Gastrocnemius medialis (tissue), 4 donors: ENCODE measurements at regions not wholly inside any gene's neighbourhood (a gene's known extent, or its start where the extent isn't known, plus 50 kb on each side); places are given as distances from the start of the nearest gene placed in this dataset.

Experiments
- ATAC-seq, 2 donors: fragments of 150-250 bp; one replicate each; pipeline ENCODE4 v1.9.1; 2016
- DNase-seq, 2 donors: peaks; one replicate each; pipeline ENCODE4 v3.0.0-alpha.2; 2019
- H3K27ac ChIP-seq, 4 donors: fragments of 200-600 bp; sonication (generic); 1 replicate in 1 of 4; 2 replicates in 3 of 4; pipeline ENCODE4 v1.5.1; 2016 to 2018; ENCODE audit warnings: mild to moderate bottlenecking in 2 of 4, moderate library complexity in 1 of 4
- H3K27me3 ChIP-seq, 3 donors: fragments of 200-600 bp; sonication (generic) in 2 of 3; 1 replicate in 1 of 3; 2 replicates in 2 of 3; pipeline versions ENCODE4 v1.5.1 to v1.6.0; 2016 to 2019; ENCODE audit warnings: mild to moderate bottlenecking in 1 of 3, moderate library complexity in 1 of 3
- H3K36me3 ChIP-seq, 2 donors: fragments of 200-600 bp; sonication (generic) in 1 of 2; one replicate each; pipeline ENCODE4 v1.5.1; 2017 to 2018
- H3K4me1 ChIP-seq, 2 donors: fragments of 200-600 bp; sonication (generic) in 1 of 2; one replicate each; pipeline ENCODE4 v1.5.1; 2016 to 2017; ENCODE audit warnings: mild to moderate bottlenecking in 2 of 2
- H3K4me3 ChIP-seq, 4 donors: fragments of 200-600 bp; sonication (generic) in 3 of 4; 1 replicate in 1 of 4; 2 replicates in 3 of 4; pipeline ENCODE4 v1.5.1; 2016 to 2019; ENCODE audit warnings: mild to moderate bottlenecking in 2 of 4
- H3K9me3 ChIP-seq, 3 donors: fragments of 200-600 bp; sonication (generic) in 2 of 3; 1 replicate in 1 of 3; 2 replicates in 2 of 3; pipeline ENCODE4 v1.5.1; 2016 to 2019
- CTCF ChIP-seq, 5 experiments: fragments of 450-650 bp in 3 of 5; fragments of 200-600 bp in 2 of 5; sonication (generic) in 2 of 5; IDR thresholded peaks in 4 of 5; conservative IDR thresholded peaks in 1 of 5; 1 replicate in 4 of 5; 2 replicates in 1 of 5; pipeline ENCODE4 v1.5.1; 2016 to 2019; ENCODE audit warnings: antibody characterized with exemption in 5 of 5, mild to moderate bottlenecking in 3 of 5, moderate library complexity in 3 of 5
- POLR2A ChIP-seq, 2 donors: fragments of 450-650 bp; IDR thresholded peaks; one replicate each; pipeline ENCODE4 v1.6.1; 2017; ENCODE audit warnings: antibody characterized with exemption in 2 of 2, mild to moderate bottlenecking in 2 of 2, moderate library complexity in 2 of 2
- in situ Hi-C, 4 donors: fragments of 200-750 bp; cut with MboI; loops; one replicate each; pipeline versions ENCODE4 v1.15.0 to v1.8.0; 2017; ENCODE audit warnings: low sequenced_read_pairs in 4 of 4
- intact Hi-C: fragments of 100-400 bp; cut with DNase I; formaldehyde crosslinking; loops from one replicate; pipeline ENCODE4 v1.15.1; 2023; ENCODE audit warnings: low total_unique reads

- intact Hi-C loops = no loop called here
- Histone ChIP-seq H3K27me3 (no peaks in the 10 kb centered on the region), H3K4me3 (no peak overlapping the region), H3K27ac (no peak overlapping the region), H3K4me1 (peaks cover 11 to 12% of the 10 kb centered on the region in 2 donors), H3K36me3 (no peaks in the 10 kb centered on the region), H3K9me3 (no peaks in the 10 kb centered on the region)
- in situ Hi-C loops = loop anchor here in 1 of 4 donors (25.0 kb wide), 1 partner anchor 191 kb away; no protein-coding TSS in a partner anchor
- ATAC-seq = no peak
- DNase-seq = no peak
- TF ChIP-seq POLR2A (IDR thresholded peaks at IDR 0.05) (no peak), CTCF (IDR thresholded peaks at IDR 0.05 in 4 of 5, conservative IDR thresholded peaks at IDR 0.05 in 1 of 5) (no peak)
These were observed 56.6 kb upstream of the ANK3 start for GRCh38 chr10:60446070-60446833.

GRCh38 chr10:60444494-60445064, 54.9 kb upstream of the ANK3 start:
- Histone ChIP-seq H3K36me3 (no peaks in the 10 kb centered on the region), H3K4me3 (no peak overlapping the region), H3K27me3 (no peaks in the 10 kb centered on the region), H3K9me3 (no peaks in the 10 kb centered on the region), H3K4me1 (peaks cover 11 to 12% of the 10 kb centered on the region in 2 donors), H3K27ac (no peak overlapping the region)
- intact Hi-C loops = loop anchor here (2.0 kb wide), 1 partner anchor 202 kb away; no protein-coding TSS in a partner anchor
- in situ Hi-C loops = loop anchor here in 3 of 4 donors (5.0 to 25.0 kb wide), 2 partner anchors 193 to 203 kb away; no protein-coding TSS in a partner anchor
- DNase-seq = no peak
- TF ChIP-seq POLR2A (IDR thresholded peaks at IDR 0.05) = no peak
- peak in 4 of 5 experiments; percentile 11 to 50 (median 26) for TF ChIP-seq CTCF (IDR thresholded peaks at IDR 0.05 in 4 of 5, conservative IDR thresholded peaks at IDR 0.05 in 1 of 5)
- no peak for ATAC-seq

GRCh38 chr10:60443346-60443745, 53.7 kb upstream of the ANK3 start:
- ATAC-seq (no peak), DNase-seq (no peak)
- no peak overlapping the region for H3K27ac ChIP-seq
- no peak overlapping the region for H3K4me3 ChIP-seq
- in situ Hi-C loops (loop anchor here in 3 of 4 donors (5.0 to 25.0 kb wide), 2 partner anchors 194 to 204 kb away; no protein-coding TSS in a partner anchor), intact Hi-C loops (no loop called here)
- TF ChIP-seq CTCF (IDR thresholded peaks at IDR 0.05 in 4 of 5, conservative IDR thresholded peaks at IDR 0.05 in 1 of 5) (no peak), POLR2A (IDR thresholded peaks at IDR 0.05) (no peak)
- peaks cover 11 to 12% of the 10 kb centered on the region in 2 donors for H3K4me1 ChIP-seq
- H3K9me3 ChIP-seq = no peaks in the 10 kb centered on the region
- H3K36me3 ChIP-seq = no peaks in the 10 kb centered on the region
- H3K27me3 ChIP-seq = no peaks in the 10 kb centered on the region

GRCh38 chr10:60441515-60441914, 51.8 kb upstream of the ANK3 start:
- H3K36me3 ChIP-seq = no peaks in the 10 kb centered on the region
- H3K4me3 ChIP-seq = no peak overlapping the region
- H3K27ac ChIP-seq = no peak overlapping the region
- ATAC-seq (no peak), DNase-seq (no peak)
- in situ Hi-C loops = loop anchor here in 3 of 4 donors (5.0 to 25.0 kb wide), 2 partner anchors 196 to 206 kb away; no protein-coding TSS in a partner anchor
- intact Hi-C loops = no loop called here
- H3K4me1 ChIP-seq = peaks cover 3 to 5% of the 10 kb centered on the region in 2 donors
- no peaks in the 10 kb centered on the region for H3K9me3 ChIP-seq
- H3K27me3 ChIP-seq = no peaks in the 10 kb centered on the region
- no peak for TF ChIP-seq CTCF (IDR thresholded peaks at IDR 0.05 in 4 of 5, conservative IDR thresholded peaks at IDR 0.05 in 1 of 5)
- TF ChIP-seq POLR2A (IDR thresholded peaks at IDR 0.05) = no peak
